ENCODE measurements at regions not wholly inside any gene's neighbourhood (a gene's known extent, or its start where the extent isn't known, plus 50 kb on each side); places are given as distances from the start of the nearest gene placed in this dataset.

DNA sequence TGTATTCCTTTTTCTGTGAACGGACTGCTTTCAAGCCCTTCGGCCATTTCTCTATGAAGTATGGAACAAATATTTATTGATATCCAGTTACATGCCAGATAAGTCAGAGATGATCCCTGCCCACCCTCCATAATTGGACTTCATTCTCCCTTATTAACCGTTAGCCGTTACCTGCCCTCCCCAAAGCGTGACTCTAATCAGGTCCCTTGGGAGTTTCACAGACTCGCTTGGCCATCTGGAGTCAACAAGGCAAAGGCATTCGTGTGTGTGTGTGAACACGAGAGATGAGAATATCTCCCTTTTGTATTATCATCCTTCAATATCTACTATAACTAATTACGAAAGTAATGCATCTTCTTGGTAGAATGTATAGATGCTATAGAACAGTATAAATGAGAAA is 314.5 kb downstream of the TLE3 start:
- CTCF ChIA-PET: no interaction called here
- no peak for DNase-seq (ENCODE audit: low read depth, low spot score)
- POLR2A ChIA-PET: no interaction called here
- TF ChIP-seq, protein P1, sequence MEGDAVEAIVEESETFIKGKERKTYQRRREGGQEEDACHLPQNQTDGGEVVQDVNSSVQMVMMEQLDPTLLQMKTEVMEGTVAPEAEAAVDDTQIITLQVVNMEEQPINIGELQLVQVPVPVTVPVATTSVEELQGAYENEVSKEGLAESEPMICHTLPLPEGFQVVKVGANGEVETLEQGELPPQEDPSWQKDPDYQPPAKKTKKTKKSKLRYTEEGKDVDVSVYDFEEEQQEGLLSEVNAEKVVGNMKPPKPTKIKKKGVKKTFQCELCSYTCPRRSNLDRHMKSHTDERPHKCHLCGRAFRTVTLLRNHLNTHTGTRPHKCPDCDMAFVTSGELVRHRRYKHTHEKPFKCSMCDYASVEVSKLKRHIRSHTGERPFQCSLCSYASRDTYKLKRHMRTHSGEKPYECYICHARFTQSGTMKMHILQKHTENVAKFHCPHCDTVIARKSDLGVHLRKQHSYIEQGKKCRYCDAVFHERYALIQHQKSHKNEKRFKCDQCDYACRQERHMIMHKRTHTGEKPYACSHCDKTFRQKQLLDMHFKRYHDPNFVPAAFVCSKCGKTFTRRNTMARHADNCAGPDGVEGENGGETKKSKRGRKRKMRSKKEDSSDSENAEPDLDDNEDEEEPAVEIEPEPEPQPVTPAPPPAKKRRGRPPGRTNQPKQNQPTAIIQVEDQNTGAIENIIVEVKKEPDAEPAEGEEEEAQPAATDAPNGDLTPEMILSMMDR (IDR thresholded peaks at IDR 0.05; ENCODE audit: insufficient read depth, low read length, missing control alignments): no peak
- H3K4me3 ChIP-seq (ENCODE audit: low read depth, low read length): no peak overlapping the region

DNA sequence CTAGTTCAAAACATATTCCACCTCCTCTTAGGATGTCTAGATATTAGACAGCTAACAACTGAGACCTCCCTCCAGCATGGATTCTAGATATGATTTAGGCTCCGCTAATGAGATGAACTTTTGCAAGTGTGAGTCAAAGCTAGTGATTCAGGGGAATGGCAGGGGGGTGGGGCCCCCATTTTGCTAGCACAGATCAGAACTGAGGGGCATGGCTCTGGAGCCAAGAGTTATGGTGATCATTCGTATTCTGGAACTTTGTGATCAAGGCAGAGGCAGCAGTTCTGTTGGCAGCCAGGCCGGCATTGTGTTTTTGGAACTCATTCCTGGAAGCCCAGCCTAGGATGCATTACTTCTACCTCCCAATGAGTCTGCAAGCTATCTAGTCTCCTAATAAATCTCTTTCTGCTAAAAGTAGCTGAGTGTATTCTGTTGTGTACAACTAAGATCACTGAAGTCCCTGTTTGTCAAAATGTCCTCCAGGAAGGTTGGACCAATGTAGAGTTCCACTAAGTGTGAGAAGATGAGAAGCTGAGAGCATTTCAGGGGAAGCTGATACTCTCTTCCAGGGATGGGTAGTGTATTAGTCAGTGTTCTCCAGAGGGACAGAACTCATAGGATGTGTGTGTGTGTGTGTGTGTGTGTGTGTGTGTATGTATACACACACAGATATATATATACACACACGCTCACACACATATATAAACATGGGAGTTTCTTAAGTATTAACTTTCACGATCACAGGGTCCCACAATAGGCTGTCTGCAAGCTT is 312.7 kb downstream of the TLE3 start:
- DNase-seq (ENCODE audit: low read depth, low spot score): no peak
- ChIA-PET CTCF (no interaction called here), POLR2A (interaction anchor here (1.0 to 1.3 kb wide), 2 partner anchors 10 to 69 kb away, joined by 3 read pairs; no protein-coding TSS in a partner anchor)
- TF ChIP-seq, protein P1 (IDR thresholded peaks at IDR 0.05; ENCODE audit: insufficient read depth, low read length, missing control alignments): no peak
- H3K4me3 ChIP-seq (ENCODE audit: low read depth, low read length): no peak overlapping the region

DNA sequence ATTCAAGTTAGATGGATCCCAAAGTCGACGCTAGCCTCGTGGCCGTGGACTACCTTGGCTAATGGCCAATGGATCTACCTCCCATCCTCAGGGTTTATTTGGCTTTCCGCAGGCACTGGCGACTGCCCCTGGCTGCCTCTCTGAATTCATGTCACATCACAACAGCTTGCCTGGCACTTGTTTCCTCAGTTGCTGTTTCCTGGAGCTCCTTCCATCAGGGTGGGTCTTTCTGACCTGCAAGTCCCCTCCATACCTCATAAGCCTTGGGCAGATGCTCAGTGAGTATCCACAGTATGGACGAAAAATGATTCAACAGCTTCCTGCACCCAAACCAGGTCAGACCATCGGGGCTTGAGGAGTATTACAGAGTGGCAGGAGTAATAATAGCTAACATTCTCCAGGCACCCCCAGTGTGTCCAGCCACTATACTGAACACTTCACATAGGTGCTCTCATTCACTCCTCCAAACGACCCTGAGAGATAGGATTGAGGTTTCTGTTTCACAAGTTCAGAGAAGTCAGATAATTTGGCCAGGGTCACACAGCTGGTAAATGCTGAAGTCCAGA is 311.5 kb downstream of the TLE3 start:
- no peak for DNase-seq (ENCODE audit: low read depth, low spot score)
- TF ChIP-seq, protein P1 (IDR thresholded peaks at IDR 0.05; ENCODE audit: insufficient read depth, low read length, missing control alignments): no peak
- H3K4me3 ChIP-seq (ENCODE audit: low read depth, low read length): no peak overlapping the region
- ChIA-PET POLR2A (no interaction called here), CTCF (interaction anchor here (1.0 kb wide), 2 partner anchors 23 to 33 kb away, joined by 3 read pairs; no protein-coding TSS in a partner anchor)

DNA sequence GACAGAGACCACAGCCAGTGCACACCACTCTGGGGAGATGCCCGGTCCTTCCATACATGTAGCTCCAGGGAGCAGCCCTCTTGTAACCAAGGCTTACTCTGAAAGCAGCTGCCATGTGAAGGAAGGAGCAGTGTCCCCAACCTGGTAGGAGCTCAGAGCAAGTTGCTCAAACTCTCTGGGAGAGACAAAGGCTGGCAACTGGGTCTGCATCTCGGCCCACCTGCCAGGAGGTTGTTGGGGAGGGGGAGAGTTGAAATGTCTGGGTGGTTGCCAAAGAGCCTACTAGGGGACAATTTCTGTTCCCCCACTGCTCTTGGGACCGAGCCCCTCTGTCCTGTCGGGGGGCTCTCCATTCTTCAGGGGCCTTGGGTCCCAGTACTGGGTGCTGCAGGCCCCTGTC is 309.9 kb downstream of the TLE3 start:
- no peak for DNase-seq (ENCODE audit: low read depth, low spot score)
- TF ChIP-seq, protein P1 (IDR thresholded peaks at IDR 0.05; ENCODE audit: insufficient read depth, low read length, missing control alignments): no peak
- POLR2A ChIA-PET: no interaction called here
- CTCF ChIA-PET: interaction anchor here (0.9 kb wide), 1 partner anchor 53 kb away, joined by 3 read pairs; no protein-coding TSS in a partner anchor
- H3K4me3 ChIP-seq (ENCODE audit: low read depth, low read length): no peak overlapping the region

DNA sequence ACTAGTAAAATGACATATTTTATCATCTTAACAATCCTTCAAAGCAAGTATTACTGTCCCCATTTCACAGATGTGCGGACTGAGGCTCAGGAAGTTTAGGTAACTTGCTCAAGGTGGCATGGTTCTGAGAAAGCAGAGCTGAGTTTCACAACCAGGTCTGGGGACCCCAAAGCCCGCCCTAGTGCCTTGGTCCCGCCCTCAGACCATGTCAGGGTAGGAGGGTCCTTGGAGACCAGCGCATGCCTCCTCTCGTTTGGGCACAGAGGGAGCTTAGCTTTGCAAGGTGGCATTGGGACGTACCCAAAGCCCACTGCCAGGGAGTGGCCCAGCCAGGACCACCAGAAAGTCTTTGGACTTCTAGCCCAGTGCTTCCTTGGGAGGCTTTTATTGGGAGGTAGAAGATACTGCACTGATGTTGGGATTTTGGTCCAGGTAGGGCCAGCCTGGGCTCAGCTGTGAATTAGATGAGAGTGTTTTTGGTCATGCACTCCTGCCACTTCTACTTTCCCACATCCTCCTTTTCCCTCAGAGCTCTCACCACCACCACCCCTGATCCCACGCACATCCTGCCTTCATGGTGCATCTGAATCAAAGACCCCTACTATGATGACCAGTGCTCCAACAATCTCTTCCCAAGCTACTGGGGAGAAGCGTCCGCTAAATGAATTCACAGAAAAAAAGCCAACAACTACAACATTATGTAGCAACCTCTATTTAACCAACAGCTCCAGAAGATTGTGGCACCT is 307.9 kb downstream of the TLE3 start:
- TF ChIP-seq, protein P1 (IDR thresholded peaks at IDR 0.05; ENCODE audit: insufficient read depth, low read length, missing control alignments): no peak
- ChIA-PET POLR2A (no interaction called here), CTCF (interaction anchor here (0.7 kb wide), 1 partner anchor 28 kb away, joined by 3 read pairs; no protein-coding TSS in a partner anchor)
- no peak overlapping the region for H3K4me3 ChIP-seq (ENCODE audit: low read depth, low read length)
- no peak for DNase-seq (ENCODE audit: low read depth, low spot score)

DNA sequence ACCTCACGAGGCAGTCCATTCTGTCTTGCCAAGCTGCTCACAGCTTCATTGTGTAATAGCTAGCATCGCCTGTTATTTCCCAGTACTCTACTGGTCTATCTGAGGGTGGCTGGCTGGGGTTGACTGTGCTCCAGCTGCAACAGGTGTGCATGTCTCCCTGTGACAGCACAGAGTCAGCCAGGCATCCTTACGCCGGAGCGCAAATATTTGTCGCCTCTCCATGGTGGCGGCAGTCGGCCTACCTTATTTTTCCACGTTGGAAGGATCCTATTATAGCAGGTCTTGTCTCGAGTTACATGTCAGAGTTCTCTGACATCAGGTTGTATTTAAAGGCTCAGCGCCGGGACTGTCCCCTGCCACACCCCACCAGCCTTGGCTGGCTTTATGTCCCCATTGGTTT is 307.1 kb downstream of the TLE3 start:
- DNase-seq (ENCODE audit: low read depth, low spot score): no peak
- H3K4me3 ChIP-seq (ENCODE audit: low read depth, low read length): no peak overlapping the region
- ChIA-PET POLR2A (no interaction called here), CTCF (interaction anchor here (0.7 kb wide), 1 partner anchor 29 kb away, joined by 3 read pairs; no protein-coding TSS in a partner anchor)
- TF ChIP-seq, protein P1 (IDR thresholded peaks at IDR 0.05; ENCODE audit: insufficient read depth, low read length, missing control alignments): no peak
